Erythroblast (primary cell): ENCODE measurements at regions not wholly inside any gene's neighbourhood (a gene's known extent, or its start where the extent isn't known, plus 50 kb on each side); places are given as distances from the start of the nearest gene placed in this dataset.

Experiments
- GATA1 ChIP-seq: IDR thresholded peaks from 2 replicates; pipeline ENCODE4 v1.6.1; 2011; ENCODE audit warnings: low read depth, mild to moderate bottlenecking, control low read depth, low read length, moderate library complexity
- POLR2A ChIP-seq: IDR thresholded peaks from 2 replicates; pipeline ENCODE4 v1.6.1; 2011; ENCODE audit warnings: mild to moderate bottlenecking, low read length

DNA sequence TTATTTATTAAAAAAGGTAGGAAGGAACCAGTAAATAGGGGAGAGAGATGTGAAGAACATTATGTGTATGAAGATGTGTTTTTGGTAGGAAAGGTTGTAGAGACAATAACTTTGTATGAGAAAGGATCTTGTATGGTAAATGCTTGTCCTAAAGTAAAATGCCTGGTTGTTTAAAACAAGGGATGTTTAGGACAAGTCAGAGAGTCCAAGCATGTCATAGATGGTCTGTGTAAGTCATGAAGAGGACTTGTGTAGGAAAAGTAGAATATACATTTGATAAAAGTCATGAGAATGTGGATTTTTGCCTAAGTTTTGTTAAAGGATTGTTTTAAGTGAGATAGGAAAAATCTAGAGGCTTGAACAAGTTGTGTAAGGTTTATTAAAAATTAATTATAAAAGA lies 325.1 kb downstream of the CDH26 start:
- TF ChIP-seq POLR2A (no peak), GATA1 (no peak)
